ENCODE measurements at regions not wholly inside any gene's neighbourhood (a gene's known extent, or its start where the extent isn't known, plus 50 kb on each side); places are given as distances from the start of the nearest gene placed in this dataset.
"Not testable (repeated sequence)": the region's sequence is repeated elsewhere in the genome, so short reads cannot be mapped to it uniquely, and the experiment has no call there.

GRCh38 chr17:30714825-30715622, 109.5 kb downstream of the CRLF3 start (continued):
- TF ChIP-seq FOXA3 (CRISPR knock-in tag; IDR thresholded peaks at IDR 0.05): peak; percentile 57
- peak; percentile 78 for TF ChIP-seq STAG1 (CRISPR knock-in tag; IDR thresholded peaks at IDR 0.05)
- 0 out of 2 replicates have a peak, but pooled peaks have one; percentile 23 for TF ChIP-seq ZNF878 (CRISPR knock-in tag; IDR thresholded peaks at IDR 0.05)
- peak; percentile 88 for TF ChIP-seq ZNF121 (CRISPR knock-in tag; IDR thresholded peaks at IDR 0.05)
- 0 out of 2 replicates have a peak, but pooled peaks have one; percentile 30 for TF ChIP-seq FOXK2 (IDR thresholded peaks at IDR 0.05)
- peak; percentile 19; the same call in 1 of the 2 replicates for TF ChIP-seq KDM2A (CRISPR knock-in tag; IDR thresholded peaks at IDR 0.05; ENCODE audit: borderline replicate concordance, low read depth)
- 0 out of 2 replicates have a peak, but pooled peaks have one; percentile 15 for TF ChIP-seq THAP11 (CRISPR knock-in tag; IDR thresholded peaks at IDR 0.05)
- TF ChIP-seq ZNF770 (CRISPR knock-in tag; IDR thresholded peaks at IDR 0.05): peak; percentile 93
- peak; percentile 55; the same call in 1 of the 2 replicates for TF ChIP-seq FOXK1 (CRISPR knock-in tag; IDR thresholded peaks at IDR 0.05; ENCODE audit: borderline replicate concordance, low read depth)
- peak; percentile 60 for TF ChIP-seq GATAD2A (CRISPR knock-in tag; IDR thresholded peaks at IDR 0.05)
- TF ChIP-seq ZGPAT (CRISPR knock-in tag; IDR thresholded peaks at IDR 0.05): peak; percentile 29; the same call in 1 of the 2 replicates

- H3K79me2 ChIP-seq (ENCODE audit: insufficient read depth, low read length); POLR2A ChIA-PET; H3K4me2 ChIP-seq (ENCODE audit: low read depth, low read length); DNase-seq (ENCODE audit: low spot score); H3K36me3 ChIP-seq (replicated peaks in 1 of 2; ENCODE audit: control insufficient read depth in 1 of 2, insufficient read depth in 2 of 2, low read length in 2 of 2); H3K27ac ChIP-seq (ENCODE audit: extremely low read length, insufficient read depth, low read length); CTCF ChIA-PET (ENCODE audit: low intra/inter-chr PET ratio, low total read pairs); H3K9me3 ChIP-seq (ENCODE audit: low read length); intact Hi-C loops (cut with micrococcal nuclease; ENCODE audit: unreplicated experiment); in situ Hi-C loops (cut with HindIII; ENCODE audit: extremely low pct_ligation_motif_present, low pct_unique_long_range_greater_than_20kb); FAIRE-seq; ATAC-seq; BruUV-seq (replicated peaks); H2AFZ ChIP-seq (ENCODE audit: low read length); H4K20me1 ChIP-seq (ENCODE audit: insufficient read depth, low read length); H3K9ac ChIP-seq (ENCODE audit: insufficient read depth, low read depth, low read length); H3K27me3 ChIP-seq (ENCODE audit: control insufficient read depth in 1 of 2, insufficient read depth in 2 of 2, low read length in 2 of 2); H3K4me3 ChIP-seq (replicated peaks in 1 of 3; ENCODE audit: insufficient read depth in 1 of 3, low read depth in 2 of 3, low read length in 3 of 3): not testable (repeated sequence)
- WGBS (ENCODE audit: low lambda C conversion rate): 80% methylated on average over 10 of the region's 10 CpGs
- H3K4me1 ChIP-seq (ENCODE audit: insufficient read depth, low read length): peaks cover 21% of the 10 kb centered on the region
Measured at GRCh38 chr17:30713805-30714204, 110.7 kb downstream of the CRLF3 start.

GRCh38 chr17:30712859-30713258, 111.6 kb downstream of the CRLF3 start:
- H3K9ac ChIP-seq (ENCODE audit: insufficient read depth, low read depth, low read length); H3K79me2 ChIP-seq (ENCODE audit: insufficient read depth, low read length); CTCF ChIA-PET (ENCODE audit: low intra/inter-chr PET ratio, low total read pairs); H4K20me1 ChIP-seq (ENCODE audit: insufficient read depth, low read length); DNase-seq (ENCODE audit: low spot score); H3K4me2 ChIP-seq (ENCODE audit: low read depth, low read length); H2AFZ ChIP-seq (ENCODE audit: low read length); ATAC-seq; POLR2A ChIA-PET; H3K27ac ChIP-seq (ENCODE audit: extremely low read length, insufficient read depth, low read length); FAIRE-seq; H3K36me3 ChIP-seq (replicated peaks in 1 of 2; ENCODE audit: control insufficient read depth in 1 of 2, insufficient read depth in 2 of 2, low read length in 2 of 2); H3K27me3 ChIP-seq (ENCODE audit: control insufficient read depth in 1 of 2, insufficient read depth in 2 of 2, low read length in 2 of 2); in situ Hi-C loops (cut with HindIII; ENCODE audit: extremely low pct_ligation_motif_present, low pct_unique_long_range_greater_than_20kb); H3K4me3 ChIP-seq (replicated peaks in 1 of 3; ENCODE audit: insufficient read depth in 1 of 3, low read depth in 2 of 3, low read length in 3 of 3); BruUV-seq (replicated peaks); intact Hi-C loops (cut with micrococcal nuclease; ENCODE audit: unreplicated experiment); H3K9me3 ChIP-seq (ENCODE audit: low read length): not testable (repeated sequence)
- H3K4me1 ChIP-seq (ENCODE audit: insufficient read depth, low read length): peaks cover 21% of the 10 kb centered on the region
- no CpG with 5 or more reads among the region's 3 CpGs for WGBS (ENCODE audit: low lambda C conversion rate)
